ENCODE measurements at regions not wholly inside any gene's neighbourhood (a gene's known extent, or its start where the extent isn't known, plus 50 kb on each side); places are given as distances from the start of the nearest gene placed in this dataset.

- DNase-seq (ENCODE audit: low read depth, low spot score) = no peak
- H3K27ac ChIP-seq = no peak overlapping the region
- H3K9ac ChIP-seq (ENCODE audit: insufficient read length) = no peak overlapping the region
- TF ChIP-seq FOXP2 (optimal IDR thresholded peaks at IDR 0.05; ENCODE audit: control extremely low read depth, extremely low read length, insufficient read depth) (no peak), EZH2 (IDR thresholded peaks at IDR 0.05) (no peak), POLR2AphosphoS5 (IDR thresholded peaks at IDR 0.05; ENCODE audit: borderline replicate concordance, low read depth, low read length) (no peak)
- no peaks in the 10 kb centered on the region for H3K36me3 ChIP-seq (ENCODE audit: insufficient read depth, low read length)
- H3K9me3 ChIP-seq (ENCODE audit: low read depth, low read length) = no peaks in the 10 kb centered on the region
- no peak overlapping the region for H3K4me3 ChIP-seq
Observed at GRCh38 chr5:68467794-68468193, 252.2 kb downstream of the PIK3R1 start.

DNA sequence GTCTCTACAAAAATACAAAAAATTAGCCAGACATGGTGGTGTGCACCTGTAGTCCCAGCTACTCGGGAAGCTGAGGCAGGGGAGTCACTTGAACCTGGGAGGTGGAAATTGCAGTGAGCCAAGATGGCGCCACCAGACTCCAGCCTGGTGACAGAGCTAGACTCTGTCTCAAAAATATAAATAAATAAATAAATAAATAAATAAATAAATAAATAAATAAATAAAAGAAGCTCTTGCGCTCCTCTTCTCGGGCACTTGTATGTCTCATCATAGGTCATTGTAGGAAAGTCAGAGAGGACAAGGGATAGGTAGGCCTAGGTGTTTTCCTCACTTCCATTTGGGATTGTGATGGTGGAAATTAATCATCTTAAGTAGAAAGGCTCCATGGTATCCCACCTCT lies 252.8 kb downstream of the PIK3R1 start:
- DNase-seq (ENCODE audit: low read depth, low spot score) = no peak

GRCh38 chr5:68475476-68475983 lies 260.0 kb downstream of the PIK3R1 start:
- no peak overlapping the region for H3K9ac ChIP-seq (ENCODE audit: insufficient read length)
- no peak overlapping the region for H3K27ac ChIP-seq
- DNase-seq (ENCODE audit: low read depth, low spot score) = no peak
- no peaks in the 10 kb centered on the region for H3K9me3 ChIP-seq (ENCODE audit: low read depth, low read length)
- H3K36me3 ChIP-seq (ENCODE audit: insufficient read depth, low read length) = no peaks in the 10 kb centered on the region
- TF ChIP-seq EZH2 (IDR thresholded peaks at IDR 0.05) (no peak), POLR2AphosphoS5 (IDR thresholded peaks at IDR 0.05; ENCODE audit: borderline replicate concordance, low read depth, low read length) (no peak), FOXP2 (optimal IDR thresholded peaks at IDR 0.05; ENCODE audit: control extremely low read depth, extremely low read length, insufficient read depth) (no peak)
- H3K4me3 ChIP-seq = no peak overlapping the region

More for the DNA sequence above, 252.8 kb downstream of the PIK3R1 start:
- TF ChIP-seq POLR2AphosphoS5 (IDR thresholded peaks at IDR 0.05; ENCODE audit: borderline replicate concordance, low read depth, low read length) (no peak), FOXP2 (optimal IDR thresholded peaks at IDR 0.05; ENCODE audit: control extremely low read depth, extremely low read length, insufficient read depth) (no peak), EZH2 (IDR thresholded peaks at IDR 0.05) (no peak)
- H3K9me3 ChIP-seq (ENCODE audit: low read depth, low read length) = no peaks in the 10 kb centered on the region
- no peak overlapping the region for H3K27ac ChIP-seq
- H3K9ac ChIP-seq (ENCODE audit: insufficient read length) = no peak overlapping the region
- H3K4me3 ChIP-seq = no peak overlapping the region
- H3K36me3 ChIP-seq (ENCODE audit: insufficient read depth, low read length) = no peaks in the 10 kb centered on the region

DNA sequence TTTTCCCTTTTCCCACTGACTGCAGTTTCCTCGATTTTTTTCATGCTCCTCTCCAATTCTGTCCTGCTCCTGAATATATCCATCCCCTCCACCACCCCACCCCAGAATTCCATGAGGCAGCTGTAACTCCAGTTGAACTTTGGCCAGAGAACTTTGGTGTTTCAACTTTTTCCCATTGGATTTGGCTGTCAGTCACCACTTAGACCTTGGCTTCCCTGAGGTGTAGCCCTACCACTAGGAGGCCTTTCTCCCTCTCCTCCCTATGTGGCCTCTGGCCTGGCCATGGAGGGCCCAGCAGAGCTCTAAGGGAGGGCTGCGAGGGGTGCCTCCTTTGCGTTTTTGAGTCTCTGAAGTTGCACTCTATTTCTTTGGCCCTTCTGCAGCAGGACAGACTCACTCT lies 261.3 kb downstream of the PIK3R1 start:
- TF ChIP-seq FOXP2 (optimal IDR thresholded peaks at IDR 0.05; ENCODE audit: control extremely low read depth, extremely low read length, insufficient read depth) = no peak
- TF ChIP-seq EZH2 (IDR thresholded peaks at IDR 0.05) = no peak
- no peak for TF ChIP-seq POLR2AphosphoS5 (IDR thresholded peaks at IDR 0.05; ENCODE audit: borderline replicate concordance, low read depth, low read length)

DNA sequence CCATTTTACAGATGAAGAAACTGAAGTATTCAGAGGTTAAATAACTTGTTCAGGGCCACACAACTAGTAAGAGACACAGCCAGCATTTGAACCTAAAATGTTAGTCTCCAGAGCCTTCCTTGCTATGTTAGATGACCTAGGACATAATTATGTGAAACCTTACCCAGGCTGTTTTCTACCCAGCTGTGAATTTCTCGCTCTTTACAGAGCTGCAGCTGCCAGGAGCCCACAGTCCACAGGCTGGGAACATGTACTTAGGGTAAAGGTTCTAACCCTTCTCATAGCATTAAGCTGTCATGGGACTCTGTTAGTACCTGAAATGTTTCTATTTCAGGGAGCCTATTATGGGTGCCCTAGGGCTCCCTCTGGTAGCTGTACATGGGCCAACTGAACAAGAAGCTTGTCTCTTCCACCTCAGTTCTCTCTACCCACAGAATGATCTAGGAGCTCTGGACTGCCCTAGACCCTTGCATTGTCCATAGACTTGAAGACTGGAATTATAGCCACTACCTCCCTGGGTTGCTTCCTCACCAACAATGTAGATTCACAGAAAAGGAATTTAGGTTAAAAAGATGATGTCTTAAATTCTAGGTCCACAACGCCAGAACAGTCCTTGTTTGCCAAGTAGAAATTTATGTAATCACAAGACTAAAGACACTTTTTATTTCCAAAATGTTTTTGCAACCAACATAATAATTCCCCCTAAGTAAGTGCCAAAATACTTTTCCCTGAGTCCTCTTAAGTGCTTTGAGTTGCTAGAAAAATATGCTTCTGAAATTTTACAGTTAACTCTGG lies 262.9 kb downstream of the PIK3R1 start:
- no peak for DNase-seq (ENCODE audit: low read depth, low spot score)
- H3K4me3 ChIP-seq = no peak overlapping the region
- H3K36me3 ChIP-seq (ENCODE audit: insufficient read depth, low read length) = no peaks in the 10 kb centered on the region
- H3K27ac ChIP-seq = no peak overlapping the region
- H3K9ac ChIP-seq (ENCODE audit: insufficient read length) = no peak overlapping the region
- no peaks in the 10 kb centered on the region for H3K9me3 ChIP-seq (ENCODE audit: low read depth, low read length)
- TF ChIP-seq EZH2 (IDR thresholded peaks at IDR 0.05) (no peak), POLR2AphosphoS5 (IDR thresholded peaks at IDR 0.05; ENCODE audit: borderline replicate concordance, low read depth, low read length) (no peak), FOXP2 (optimal IDR thresholded peaks at IDR 0.05; ENCODE audit: control extremely low read depth, extremely low read length, insufficient read depth) (no peak)

More for the DNA sequence above, 261.3 kb downstream of the PIK3R1 start:
- Histone ChIP-seq H3K36me3 (ENCODE audit: insufficient read depth, low read length) (no peaks in the 10 kb centered on the region), H3K9ac (ENCODE audit: insufficient read length) (no peak overlapping the region), H3K4me3 (no peak overlapping the region), H3K9me3 (ENCODE audit: low read depth, low read length) (no peaks in the 10 kb centered on the region), H3K27ac (no peak overlapping the region)
- no peak for DNase-seq (ENCODE audit: low read depth, low spot score)

GRCh38 chr5:68479524-68479923 lies 264.0 kb downstream of the PIK3R1 start:
- no peak for TF ChIP-seq POLR2AphosphoS5 (IDR thresholded peaks at IDR 0.05; ENCODE audit: borderline replicate concordance, low read depth, low read length)
- TF ChIP-seq FOXP2 (optimal IDR thresholded peaks at IDR 0.05; ENCODE audit: control extremely low read depth, extremely low read length, insufficient read depth) = no peak
- TF ChIP-seq EZH2 (IDR thresholded peaks at IDR 0.05) = no peak
- H3K27ac ChIP-seq = no peak overlapping the region
- H3K9ac ChIP-seq (ENCODE audit: insufficient read length) = no peak overlapping the region
- no peaks in the 10 kb centered on the region for H3K9me3 ChIP-seq (ENCODE audit: low read depth, low read length)
- no peaks in the 10 kb centered on the region for H3K36me3 ChIP-seq (ENCODE audit: insufficient read depth, low read length)
- H3K4me3 ChIP-seq = no peak overlapping the region
- DNase-seq (ENCODE audit: low read depth, low spot score) = no peak

GRCh38 chr5:68480335-68480940 lies 264.9 kb downstream of the PIK3R1 start:
- Histone ChIP-seq H3K36me3 (ENCODE audit: insufficient read depth, low read length) (no peaks in the 10 kb centered on the region), H3K9ac (ENCODE audit: insufficient read length) (no peak overlapping the region), H3K27ac (no peak overlapping the region), H3K9me3 (ENCODE audit: low read depth, low read length) (no peaks in the 10 kb centered on the region), H3K4me3 (no peak overlapping the region)
- DNase-seq (ENCODE audit: low read depth, low spot score) = no peak
- TF ChIP-seq FOXP2 (optimal IDR thresholded peaks at IDR 0.05; ENCODE audit: control extremely low read depth, extremely low read length, insufficient read depth) (no peak), EZH2 (IDR thresholded peaks at IDR 0.05) (no peak), POLR2AphosphoS5 (IDR thresholded peaks at IDR 0.05; ENCODE audit: borderline replicate concordance, low read depth, low read length) (no peak)

DNA sequence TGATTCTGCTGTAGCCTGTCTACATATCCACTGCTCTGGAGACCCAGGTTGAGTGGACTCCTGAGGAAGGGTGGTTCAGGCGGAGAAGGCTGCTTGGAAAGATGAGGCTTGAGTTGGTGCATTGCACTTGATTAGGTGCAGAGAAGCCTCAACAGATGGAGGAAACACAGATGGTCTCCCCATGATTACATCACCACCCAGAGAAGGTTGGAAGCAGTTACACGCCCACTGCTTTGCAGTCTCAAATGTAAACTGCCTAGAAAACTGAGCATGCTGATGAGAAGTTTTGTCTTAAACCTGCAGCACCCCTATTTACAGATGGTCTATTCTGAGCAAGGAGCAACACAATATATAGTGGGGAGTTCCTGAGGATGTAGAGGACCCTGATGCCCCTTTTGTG lies 266.6 kb downstream of the PIK3R1 start:
- no peak overlapping the region for H3K9ac ChIP-seq (ENCODE audit: insufficient read length)
- 0 out of 2 replicates have a peak, but pooled peaks cover 3% of the 10 kb centered on the region for H3K9me3 ChIP-seq (ENCODE audit: low read depth, low read length)
- H3K27ac ChIP-seq = no peak overlapping the region
- TF ChIP-seq POLR2AphosphoS5 (IDR thresholded peaks at IDR 0.05; ENCODE audit: borderline replicate concordance, low read depth, low read length) (no peak), FOXP2 (optimal IDR thresholded peaks at IDR 0.05; ENCODE audit: control extremely low read depth, extremely low read length, insufficient read depth) (no peak), EZH2 (IDR thresholded peaks at IDR 0.05) (no peak)
- DNase-seq (ENCODE audit: low read depth, low spot score) = no peak
- H3K36me3 ChIP-seq (ENCODE audit: insufficient read depth, low read length) = no peaks in the 10 kb centered on the region
- H3K4me3 ChIP-seq = no peak overlapping the region
